SU-DHL-6 (cell line): ENCODE measurements at regions not wholly inside any gene's neighbourhood (a gene's known extent, or its start where the extent isn't known, plus 50 kb on each side); places are given as distances from the start of the nearest gene placed in this dataset.
"Not testable (repeated sequence)": the region's sequence is repeated elsewhere in the genome, so short reads cannot be mapped to it uniquely, and the experiment has no call there.

Experiments used
- H2AFZ ChIP-seq: fragments of 200-600 bp; sonication (generic); 2 replicates; pipeline ENCODE4 v1.6.1; 2014; ENCODE audit warnings: low read depth, mild to moderate bottlenecking, moderate library complexity, mixed read lengths, antibody characterized with exemption, low read length; ENCODE audit not compliant: severe bottlenecking
- H3F3A ChIP-seq: fragments of 200-600 bp; shearing (Covaris generic); 2 replicates; pipeline ENCODE4 v1.6.0; 2016; ENCODE audit warnings: antibody characterized with exemption, mild to moderate bottlenecking; ENCODE audit not compliant: insufficient read depth
- H3K27ac ChIP-seq: fragments of 200-600 bp; sonication (generic); 2 replicates; pipeline ENCODE4 v1.5.1; 2016; ENCODE audit warnings: low read depth, mild to moderate bottlenecking, low read length, moderate library complexity, mixed read lengths
- H3K27me3 ChIP-seq: fragments of 200-600 bp; sonication (generic), shearing (Covaris generic); 2 replicates; pipeline ENCODE4 v1.6.0; 2014; ENCODE audit warnings: mild to moderate bottlenecking, low read length
- H3K36me3 ChIP-seq: fragments of 200-600 bp; sonication (generic); 2 replicates; pipeline ENCODE4 v1.6.1; 2014; ENCODE audit warnings: mild to moderate bottlenecking, low read length, mixed read lengths
- H3K4me2 ChIP-seq: fragments of 300-600, 200-600 bp; shearing (Covaris generic), sonication (generic); 2 replicates; pipeline ENCODE4 v1.6.0; 2014; ENCODE audit warnings: low read length, low read depth, mild to moderate bottlenecking; ENCODE audit not compliant: poor library complexity, severe bottlenecking
- H3K4me3 ChIP-seq: fragments of 200-600 bp; sonication (generic); 2 replicates; pipeline ENCODE4 v1.5.1; 2014; ENCODE audit warnings: antibody characterized with exemption, low read length, mild to moderate bottlenecking, mixed read lengths; ENCODE audit not compliant: insufficient read depth, poor library complexity, severe bottlenecking
- H3K79me2 ChIP-seq: fragments of 200-600 bp; sonication (generic); 2 replicates; pipeline ENCODE4 v1.6.1; 2014; ENCODE audit warnings: mild to moderate bottlenecking, low read length, moderate library complexity; ENCODE audit not compliant: insufficient read depth
- H3K9ac ChIP-seq: fragments of 200-600 bp; sonication (generic); 2 replicates; pipeline ENCODE4 v1.7.0; 2014; ENCODE audit warnings: mild to moderate bottlenecking, low read length
- H3K9me2 ChIP-seq: fragments of 200-600 bp; sonication (generic); replicated peaks from 2 replicates; pipeline ENCODE4 v1.6.1; 2014; ENCODE audit warnings: low read length; ENCODE audit not compliant: insufficient read depth
- H3K9me3 ChIP-seq: fragments of 200-600 bp; sonication (generic); 2 replicates; pipeline ENCODE4 v1.6.1; 2014; ENCODE audit warnings: low read length, mixed read lengths; ENCODE audit not compliant: insufficient read depth
- H4K20me1 ChIP-seq: fragments of 200-600 bp; sonication (generic); 2 replicates; pipeline ENCODE4 v1.6.1; 2014; ENCODE audit warnings: low read depth, mild to moderate bottlenecking, antibody characterized with exemption, low read length, moderate library complexity, mixed read lengths
- CTCF ChIP-seq: fragments of 200-600 bp; sonication (generic); IDR thresholded peaks from one replicate; pipeline ENCODE4 v1.5.1; 2017; ENCODE audit warnings: antibody characterized with exemption, mild to moderate bottlenecking, low read length, moderate library complexity; ENCODE audit not compliant: insufficient read depth, poor library complexity, severe bottlenecking
- EZH2phosphoT487 ChIP-seq: fragments of 200-600 bp; sonication (generic), shearing (Covaris generic); conservative IDR thresholded peaks from 2 replicates; pipeline ENCODE4 v1.6.1; 2018; ENCODE audit warnings: mild to moderate bottlenecking, antibody characterized with exemption, low read length, moderate library complexity, mixed read lengths

- no peak overlapping the region for H3K4me2 ChIP-seq
- no peaks in the 10 kb centered on the region for H3K9me3 ChIP-seq
- H3K4me3 ChIP-seq, result no peak overlapping the region
- TF ChIP-seq CTCF (no peak), EZH2phosphoT487 (no peak)
- H3K79me2 ChIP-seq, result no peaks in the 10 kb centered on the region
- H2AFZ ChIP-seq, result no peak overlapping the region
- H3K36me3 ChIP-seq, result no peaks in the 10 kb centered on the region
- no peaks in the 10 kb centered on the region for H3K27me3 ChIP-seq
- H3F3A ChIP-seq, result no peaks in the 10 kb centered on the region
- no peaks in the 10 kb centered on the region for H4K20me1 ChIP-seq
- H3K9ac ChIP-seq, result no peak overlapping the region
- no peak overlapping the region for H3K27ac ChIP-seq
- H3K9me2 ChIP-seq, result no peaks in the 10 kb centered on the region
Measured at GRCh38 chr20:25867776-25868649, 171.4 kb upstream of the ZNF337 start.

GRCh38 chr20:25867015-25867775, 170.5 kb upstream of the ZNF337 start:
- H3K27me3 ChIP-seq, H3K4me2 ChIP-seq, H3K27ac ChIP-seq, H3K79me2 ChIP-seq, H2AFZ ChIP-seq, H3K36me3 ChIP-seq, H3F3A ChIP-seq, H4K20me1 ChIP-seq, H3K4me3 ChIP-seq, H3K9me2 ChIP-seq, H3K9ac ChIP-seq, H3K9me3 ChIP-seq: not testable (repeated sequence)

- H3K36me3 ChIP-seq, result no peaks in the 10 kb centered on the region
- no peak for TF ChIP-seq EZH2phosphoT487
- TF ChIP-seq CTCF, result no peak
- no peak overlapping the region for H3K4me2 ChIP-seq
- H2AFZ ChIP-seq, result no peak overlapping the region
- no peaks in the 10 kb centered on the region for H4K20me1 ChIP-seq
- no peak overlapping the region for H3K27ac ChIP-seq
- no peaks in the 10 kb centered on the region for H3K9me2 ChIP-seq
- H3K9ac ChIP-seq, result no peak overlapping the region
- H3K4me3 ChIP-seq, result no peak overlapping the region
- no peaks in the 10 kb centered on the region for H3F3A ChIP-seq
- no peaks in the 10 kb centered on the region for H3K79me2 ChIP-seq
- no peaks in the 10 kb centered on the region for H3K9me3 ChIP-seq
- H3K27me3 ChIP-seq, result no peaks in the 10 kb centered on the region
Measured at GRCh38 chr20:25865715-25866656, 169.3 kb upstream of the ZNF337 start.

GRCh38 chr20:25864963-25865714, 168.5 kb upstream of the ZNF337 start:
- not testable (repeated sequence) for H3K9me2 ChIP-seq, H3F3A ChIP-seq, H3K79me2 ChIP-seq, H3K4me3 ChIP-seq, H3K4me2 ChIP-seq, H3K9ac ChIP-seq, H4K20me1 ChIP-seq, H3K27me3 ChIP-seq, H3K9me3 ChIP-seq, H2AFZ ChIP-seq, H3K36me3 ChIP-seq, H3K27ac ChIP-seq
